GM13976 (cell line): ENCODE measurements at regions not wholly inside any gene's neighbourhood (a gene's known extent, or its start where the extent isn't known, plus 50 kb on each side); places are given as distances from the start of the nearest gene placed in this dataset.
"Not testable (repeated sequence)": the region's sequence is repeated elsewhere in the genome, so short reads cannot be mapped to it uniquely, and the experiment has no call there.

Experiments
- DNase-seq: peaks from one replicate; pipeline ENCODE4 v3.0.0; 2012; ENCODE audit warnings: low spot score
- CTCF ChIP-seq: IDR thresholded peaks from 2 replicates; pipeline ENCODE4 v1.5.1; 2012; ENCODE audit warnings: borderline replicate concordance, mild to moderate bottlenecking; ENCODE audit not compliant: insufficient read depth; ENCODE audit errors: extremely low read depth, missing control alignments, control extremely low read depth
- in situ Hi-C: fragments of 300-500 bp; cut with MboI; formaldehyde crosslinking; loops from one replicate; pipeline ENCODE4 v1.12.0; 2022; ENCODE audit warnings: low sequenced_read_pairs, mixed read lengths, inconsistent platforms; ENCODE audit not compliant: unreplicated experiment

DNA sequence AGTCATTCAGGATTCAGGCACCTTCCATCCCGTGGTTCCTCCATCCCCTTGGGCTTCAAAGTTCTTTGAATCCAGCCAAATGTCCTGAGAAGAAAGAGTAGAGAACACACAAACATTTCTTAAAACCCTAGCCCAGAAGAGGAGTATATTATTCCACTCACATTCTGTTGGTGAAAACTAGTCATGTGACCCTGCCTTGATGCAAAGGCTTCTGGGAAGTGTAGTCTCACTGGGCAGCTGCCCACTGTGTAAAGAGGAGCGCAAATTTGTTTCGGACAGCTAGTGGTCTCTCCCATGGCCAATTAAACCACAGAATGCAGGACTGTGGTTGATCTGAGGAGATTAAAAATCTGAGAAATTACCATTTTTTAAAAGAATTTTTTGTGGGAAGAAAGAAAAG, 304.4 kb downstream of the SUCLA2 start:
- no peak for DNase-seq

DNA sequence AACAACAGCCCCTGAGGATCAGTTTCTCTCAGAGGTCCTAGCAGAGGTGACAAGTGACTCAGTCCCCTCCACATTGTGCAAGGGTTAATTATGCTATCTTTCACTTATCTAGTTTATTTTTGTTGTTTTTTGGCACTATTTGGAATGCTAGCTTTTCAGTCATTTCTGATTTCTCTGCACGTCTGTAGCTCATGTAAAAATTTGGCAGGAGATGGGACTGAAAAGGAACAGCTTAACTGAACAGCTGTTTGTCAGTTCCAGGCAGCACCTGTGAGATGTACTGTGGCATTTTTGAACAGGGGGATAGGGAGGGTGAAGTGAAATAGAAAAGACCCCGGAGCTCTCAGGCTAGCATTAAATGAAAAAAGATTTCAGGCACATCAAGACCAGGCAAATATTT, 313.5 kb downstream of the SUCLA2 start:
- no peak for DNase-seq
- TF ChIP-seq CTCF, result no peak
- in situ Hi-C loops, result no loop called here

More for the DNA sequence above, 304.4 kb downstream of the SUCLA2 start:
- TF ChIP-seq CTCF, result no peak
- in situ Hi-C loops, result no loop called here

DNA sequence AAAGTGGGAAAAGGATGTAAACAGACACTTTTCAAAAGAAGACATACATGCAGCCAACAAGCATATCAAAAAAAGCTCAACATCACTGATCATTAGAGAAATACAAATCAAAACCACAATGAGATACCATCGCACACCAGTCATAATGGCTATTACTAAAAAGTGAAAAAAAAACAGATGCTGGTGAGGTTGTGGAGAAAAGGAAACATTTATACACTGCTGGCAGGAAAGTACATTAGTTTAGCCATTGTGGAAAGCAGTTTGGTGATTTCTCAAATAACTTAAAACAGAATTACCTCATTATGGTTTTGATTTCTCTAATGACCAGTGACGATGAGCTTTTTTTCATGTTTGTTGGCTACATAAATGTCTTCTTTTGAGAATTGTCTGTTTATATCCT, 315.9 kb downstream of the SUCLA2 start:
- DNase-seq, in situ Hi-C loops: not testable (repeated sequence)

GRCh38 chr13:47680748-47681147, 320.3 kb downstream of the SUCLA2 start:
- DNase-seq, result no peak
- in situ Hi-C loops, result no loop called here
- TF ChIP-seq CTCF, result no peak

GRCh38 chr13:47679401-47679800, 321.7 kb downstream of the SUCLA2 start:
- in situ Hi-C loops, result no loop called here
- DNase-seq, result no peak
- no peak for TF ChIP-seq CTCF

DNA sequence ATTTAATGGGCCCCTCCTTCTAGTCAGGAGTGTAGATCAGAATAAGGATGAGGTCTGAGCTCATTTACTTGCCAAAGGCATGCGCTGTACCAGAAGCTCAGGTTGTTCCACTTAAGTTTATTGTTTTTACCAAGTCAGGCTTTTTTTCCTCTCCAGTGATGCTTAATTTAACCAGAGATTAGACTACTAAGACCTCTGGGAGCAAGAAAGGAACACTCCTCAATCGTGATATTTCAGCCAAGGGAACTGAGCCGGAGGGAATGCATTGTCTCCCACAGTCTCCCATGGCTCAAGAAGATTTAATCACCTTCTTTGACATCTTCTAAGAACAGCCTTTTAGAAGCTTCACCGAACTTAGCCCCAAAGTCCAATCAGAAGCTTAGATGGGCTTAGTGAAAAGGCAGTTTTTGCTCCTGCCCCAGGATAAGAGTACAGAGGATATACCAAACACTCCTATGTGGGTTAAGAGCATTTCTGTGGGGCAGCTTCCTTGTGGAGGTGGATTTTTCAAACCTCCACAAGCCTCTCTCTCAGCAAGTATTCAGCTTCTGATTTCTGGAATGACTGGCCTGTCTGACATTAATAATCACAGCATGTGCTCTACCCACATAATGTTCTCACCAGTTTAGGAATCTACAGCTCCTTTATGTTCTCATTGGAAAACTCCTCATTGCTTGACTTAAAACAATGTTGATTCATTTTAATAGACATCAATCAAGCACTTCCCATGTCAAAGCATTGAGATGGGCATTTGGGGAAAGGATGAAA, 322.7 kb downstream of the SUCLA2 start:
- no peak for DNase-seq
- no peak for TF ChIP-seq CTCF
- in situ Hi-C loops, result no loop called here

- in situ Hi-C loops, result no loop called here
- TF ChIP-seq CTCF, result no peak
- no peak for DNase-seq
Observed at GRCh38 chr13:47675871-47676270, 325.2 kb downstream of the SUCLA2 start.
